Midbrain (tissue), 1 donor: ENCODE measurements at regions not wholly inside any gene's neighbourhood (a gene's known extent, or its start where the extent isn't known, plus 50 kb on each side); places are given as distances from the start of the nearest gene placed in this dataset.
"Not testable (repeated sequence)": the region's sequence is repeated elsewhere in the genome, so short reads cannot be mapped to it uniquely, and the experiment has no call there.

Experiments used
- DNase-seq: peaks from one replicate; lab custom pipeline; 2025; lab: John Stamatoyannopoulos, UW

DNA sequence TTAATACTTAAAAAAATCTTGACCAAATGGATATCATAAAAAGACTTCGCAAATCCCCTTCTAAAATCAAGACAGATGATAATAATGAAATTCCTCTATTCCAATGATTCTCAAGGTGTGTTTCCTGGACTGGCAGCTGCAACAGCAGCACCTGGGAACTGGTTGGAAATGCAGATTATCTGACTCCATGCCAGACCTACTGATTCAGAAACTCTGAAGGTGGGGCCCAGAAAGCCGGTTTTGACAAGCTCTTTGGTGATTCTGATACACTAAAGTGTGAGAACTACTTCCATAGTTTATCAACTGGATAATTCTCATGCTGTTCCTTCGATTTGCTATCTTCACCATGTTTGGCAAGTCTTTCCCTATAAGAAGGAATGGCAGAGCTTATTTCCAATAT, 252.1 kb downstream of the COL12A1 start:
- no peak for DNase-seq

DNA sequence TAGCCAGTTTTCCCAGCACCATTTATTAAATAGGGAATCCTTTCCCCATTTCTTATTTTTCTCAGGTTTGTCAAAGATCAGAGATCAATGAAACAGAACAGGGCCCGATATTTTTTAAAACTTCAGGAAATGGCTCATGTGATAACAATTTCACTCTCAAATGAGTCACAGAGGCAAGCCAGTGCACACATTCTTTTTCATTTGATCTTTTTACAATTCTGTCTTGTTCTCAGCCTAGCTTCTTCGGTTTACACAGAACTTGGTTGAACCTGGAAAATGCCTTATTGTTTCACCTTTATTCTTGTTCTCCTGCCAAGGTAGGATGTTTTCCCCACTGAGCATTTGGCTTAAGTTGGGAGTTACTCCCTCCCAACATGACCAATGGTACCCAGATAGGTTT, 258.9 kb downstream of the COL12A1 start:
- no peak for DNase-seq

DNA sequence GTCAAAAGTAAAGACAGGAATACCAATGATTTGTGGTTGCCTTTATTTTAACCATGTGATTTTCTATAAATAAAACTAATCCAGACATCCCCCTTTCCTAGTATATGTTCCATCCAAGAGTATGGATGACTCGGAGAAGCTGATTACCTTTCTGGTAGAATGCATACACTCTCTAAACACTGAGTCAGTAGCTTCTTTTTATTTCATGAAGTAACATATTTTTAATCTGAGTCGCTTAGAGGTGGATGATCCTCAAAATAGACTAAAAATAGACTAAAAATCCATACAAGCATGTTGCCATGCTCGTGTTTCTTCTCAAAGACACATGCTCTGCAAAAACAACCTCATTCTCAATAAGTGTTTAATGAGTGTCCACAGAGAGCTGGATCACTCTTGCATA, 263.7 kb downstream of the COL12A1 start:
- DNase-seq = no peak

DNA sequence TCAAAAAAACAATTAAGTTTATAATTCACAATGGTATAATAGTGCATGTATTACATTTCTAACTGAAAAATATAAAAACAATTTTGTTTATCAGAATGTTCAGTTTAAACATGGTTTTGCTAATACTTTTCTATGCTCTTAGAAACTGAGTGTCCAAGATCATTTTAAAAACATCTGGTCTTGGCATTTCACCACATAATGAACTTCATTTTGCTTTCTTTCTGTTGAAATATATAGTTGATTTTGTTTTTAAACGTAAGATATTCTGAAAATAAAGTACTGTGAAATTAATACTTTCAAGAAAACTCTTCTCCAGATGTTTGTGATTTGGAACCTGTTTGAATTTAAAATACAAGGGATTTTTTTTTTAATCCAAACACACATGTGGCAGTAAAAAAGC, 264.4 kb downstream of the COL12A1 start:
- no peak for DNase-seq

DNA sequence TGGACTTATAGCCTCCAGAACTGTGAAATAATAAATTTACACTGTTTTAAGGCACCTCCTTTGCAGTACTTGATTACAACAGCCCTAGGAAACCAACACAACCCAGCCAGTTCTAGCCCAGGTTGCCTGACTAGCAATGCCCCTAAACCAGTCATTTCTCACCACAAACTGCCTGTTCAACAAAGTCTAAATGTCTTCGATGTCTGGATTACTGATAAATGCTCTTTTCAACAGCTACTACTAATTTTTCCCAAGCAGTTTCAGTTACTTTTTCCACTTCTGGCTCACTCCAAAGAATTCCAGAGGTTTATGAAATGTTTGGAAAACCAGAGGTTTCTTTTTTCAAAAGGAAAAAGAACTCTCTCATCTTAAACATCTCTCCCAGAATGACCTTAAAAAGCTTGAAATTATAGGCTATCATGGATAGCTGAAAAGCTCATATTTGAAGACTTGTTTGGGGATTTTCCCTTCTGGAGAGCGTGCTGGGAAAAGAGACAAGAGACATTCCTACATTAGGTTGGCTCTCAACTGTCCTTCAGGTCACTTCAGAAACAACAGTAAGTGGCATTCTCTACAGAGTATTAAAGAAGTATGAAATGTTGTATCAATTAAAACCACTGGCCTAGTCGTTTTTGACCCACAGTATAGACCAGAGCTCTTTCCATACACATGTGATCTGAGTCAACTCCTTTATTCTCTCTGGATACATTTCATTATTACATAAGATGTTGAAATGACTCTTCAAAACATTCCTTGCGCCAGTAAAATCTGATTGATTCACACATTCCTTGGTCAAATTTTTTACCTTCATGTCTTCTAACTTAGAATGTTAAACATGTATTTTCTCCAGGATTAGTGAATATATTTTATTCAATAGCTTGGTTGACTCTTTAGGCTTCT, 265.9 kb downstream of the COL12A1 start:
- DNase-seq = no peak

DNA sequence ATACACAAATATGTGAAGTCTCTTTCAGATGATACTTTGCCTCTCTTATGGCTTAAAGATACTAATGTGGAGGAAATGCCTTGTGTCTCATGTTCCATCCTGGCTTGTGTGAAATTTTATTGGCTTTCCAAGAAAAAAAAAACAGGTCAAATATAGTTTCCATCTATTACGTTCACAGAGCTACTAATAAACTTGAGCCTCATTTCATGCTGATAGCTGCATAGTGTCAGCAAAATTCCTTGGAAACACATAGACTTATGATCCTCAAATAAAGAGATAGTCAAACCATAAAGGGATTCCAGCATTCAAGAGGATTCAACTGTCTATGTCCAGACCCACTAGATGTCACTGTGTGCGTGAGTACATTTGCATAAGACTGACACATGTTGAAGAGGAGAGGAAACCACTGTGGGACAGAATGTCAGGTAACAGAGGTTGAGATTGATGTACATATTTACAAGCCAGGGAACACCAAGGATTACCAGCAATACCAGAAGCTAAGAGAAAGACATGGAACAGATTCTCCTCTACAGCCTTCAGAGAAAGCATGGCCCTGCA, 266.6 kb downstream of the COL12A1 start:
- no peak for DNase-seq

DNA sequence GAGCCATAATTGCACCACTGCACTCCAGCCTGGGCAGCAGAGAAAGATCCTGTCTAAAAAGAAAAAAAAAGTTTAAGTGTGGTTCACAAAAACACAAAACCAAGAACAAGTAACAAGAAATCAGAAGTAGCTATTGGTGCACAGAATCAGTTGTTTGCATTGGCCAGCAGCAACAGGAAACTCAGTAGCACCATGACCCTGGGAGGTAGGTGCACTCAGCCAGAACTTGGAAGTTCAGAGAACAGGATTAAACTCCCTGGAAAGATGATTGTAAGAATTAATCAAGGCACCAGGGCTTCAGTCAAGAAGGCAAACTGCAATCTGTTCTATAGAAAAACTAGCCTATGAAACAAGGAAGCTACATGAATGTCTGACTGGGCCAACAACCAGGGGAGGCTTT, 267.9 kb downstream of the COL12A1 start:
- no peak for DNase-seq

DNA sequence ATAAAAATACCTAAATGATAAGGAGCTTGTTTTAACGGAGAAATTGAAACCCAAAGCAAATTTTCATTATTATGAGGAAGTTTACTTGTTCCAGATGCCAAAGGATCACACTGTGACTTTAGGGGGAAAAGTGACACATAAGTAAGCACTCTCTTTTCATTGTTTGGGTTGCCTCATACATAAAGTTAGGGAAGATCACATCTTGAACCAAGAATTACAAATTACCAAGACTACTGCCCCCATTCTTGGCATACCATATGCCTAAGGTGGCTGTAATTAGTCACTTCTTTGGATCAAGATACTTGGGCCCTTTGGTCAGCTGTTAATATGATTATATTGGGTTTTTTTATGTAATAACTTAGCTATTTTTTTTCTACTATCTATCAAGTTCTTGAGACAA, 269.0 kb downstream of the COL12A1 start:
- DNase-seq = no peak

DNA sequence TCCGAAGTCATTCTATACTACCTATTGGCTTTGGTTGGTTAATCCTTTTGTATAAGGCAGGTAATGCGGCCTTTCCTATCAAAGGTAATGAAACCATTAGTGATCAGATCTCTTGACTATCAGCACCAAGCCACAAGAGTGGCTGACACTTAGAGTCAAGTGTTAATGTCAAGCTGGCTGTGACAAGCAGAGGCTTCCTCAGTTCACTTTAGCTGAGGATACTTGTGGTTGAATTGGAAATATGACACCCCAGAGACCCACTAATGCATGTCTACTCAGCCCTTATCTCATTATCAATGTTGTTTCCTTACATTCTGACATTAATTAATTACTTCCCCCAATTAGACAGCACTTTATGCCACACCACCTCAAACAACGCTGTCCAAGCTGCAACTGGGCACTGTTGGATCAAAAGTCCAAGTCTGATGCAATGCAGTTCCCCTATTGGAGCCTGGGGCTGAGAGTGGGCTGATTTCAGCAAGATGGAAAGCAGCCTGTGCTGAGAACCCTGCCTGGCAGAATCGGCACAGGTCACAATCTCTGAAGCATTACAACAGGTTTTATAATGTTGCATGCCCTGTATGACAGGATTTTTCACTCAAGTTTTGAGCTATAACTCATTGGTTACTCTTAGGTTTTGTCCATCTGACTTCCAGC, 273.5 kb downstream of the COL12A1 start:
- no peak for DNase-seq

DNA sequence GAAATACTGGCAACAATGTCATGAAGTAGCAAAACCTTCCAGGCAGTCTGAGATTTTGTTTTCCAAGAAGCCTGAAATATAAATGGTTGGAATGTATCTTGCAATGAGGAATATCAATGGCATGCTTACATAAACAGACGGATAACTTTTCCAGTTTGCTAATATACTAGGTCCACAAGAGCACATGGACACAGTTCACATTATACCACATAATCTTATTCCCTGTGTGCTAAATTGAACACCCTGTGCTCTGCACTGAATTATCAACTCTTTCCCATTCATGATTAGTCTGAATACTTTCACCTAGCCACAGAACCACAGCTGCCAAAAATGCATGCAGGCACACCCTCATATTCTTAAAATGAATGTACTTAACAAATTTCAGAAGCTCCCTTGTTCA, 274.3 kb downstream of the COL12A1 start:
- DNase-seq = no peak

DNA sequence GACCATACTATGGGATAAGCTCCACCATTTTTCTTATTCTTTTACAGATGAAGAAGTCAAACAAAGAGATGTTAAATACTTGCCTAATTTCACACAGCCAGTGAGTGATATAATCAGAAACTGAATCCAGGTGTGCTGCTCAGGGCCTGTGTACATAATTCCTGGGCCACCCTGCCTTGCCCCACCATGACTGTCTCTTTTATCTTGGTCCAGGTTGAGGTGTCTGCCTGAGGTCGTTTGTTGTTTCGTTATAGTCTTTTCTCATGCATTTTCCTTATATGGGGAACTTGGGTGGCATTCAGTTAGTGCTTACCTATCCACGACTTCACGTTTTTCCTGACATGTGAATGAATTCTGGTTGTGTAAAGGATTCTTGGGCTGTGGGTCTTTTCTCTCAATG, 277.6 kb downstream of the COL12A1 start:
- DNase-seq = no peak

DNA sequence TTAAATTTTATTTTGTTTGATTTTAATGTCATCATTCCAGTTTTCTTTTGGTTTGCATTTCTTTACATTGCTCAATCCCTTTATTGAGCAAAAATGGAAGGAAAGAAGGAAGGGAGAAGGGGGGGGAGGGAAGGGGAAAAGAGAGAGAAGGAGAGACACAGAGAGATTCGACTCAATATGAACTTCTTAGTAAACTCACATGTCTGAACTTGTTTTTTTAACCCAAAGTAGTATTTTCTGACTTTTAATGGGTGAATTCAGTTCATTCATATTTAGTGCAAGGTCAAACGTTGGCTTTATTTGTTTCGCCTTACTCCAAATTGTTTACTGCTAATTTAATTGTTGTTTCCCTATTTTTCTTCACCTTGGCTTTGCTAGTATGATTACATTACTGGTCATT, 278.6 kb downstream of the COL12A1 start:
- DNase-seq = no peak

DNA sequence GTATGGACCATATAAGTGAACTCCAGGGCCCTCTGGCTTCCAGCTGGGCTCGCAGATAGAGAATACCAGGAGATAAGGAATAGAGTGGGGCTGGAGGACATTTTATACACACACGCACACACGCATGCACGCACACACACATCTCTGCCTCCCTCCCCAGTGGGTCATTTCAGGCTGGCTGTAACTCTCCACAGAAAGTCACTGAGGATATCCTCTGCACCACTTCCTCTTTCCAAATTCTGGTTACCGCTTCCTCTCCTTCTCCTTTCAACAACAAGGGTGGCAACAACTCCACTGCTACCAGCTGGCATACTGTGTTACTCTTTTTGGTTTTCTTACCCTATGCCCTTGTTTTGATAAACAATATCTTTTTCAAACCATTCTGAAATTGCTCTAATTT, 280.2 kb downstream of the COL12A1 start:
- no peak for DNase-seq

DNA sequence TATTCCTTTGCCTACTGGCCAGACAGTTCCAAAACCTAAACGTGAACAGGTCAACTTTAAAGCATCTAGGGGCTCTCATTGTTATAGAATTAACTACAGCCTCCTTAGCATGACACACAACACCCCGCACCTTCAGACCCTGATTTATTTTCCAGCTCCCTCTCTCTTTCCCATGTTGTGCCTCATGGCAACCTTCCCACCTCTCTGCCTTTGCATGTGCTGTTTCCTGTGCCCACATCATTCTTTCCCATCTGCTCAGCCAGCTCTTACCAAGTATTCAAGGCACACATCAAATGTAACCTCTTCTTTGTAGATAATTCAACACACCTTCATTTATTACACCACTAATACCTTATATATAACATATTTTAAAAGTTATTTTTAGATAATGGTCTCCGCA, 291.0 kb downstream of the COL12A1 start:
- no peak for DNase-seq

DNA sequence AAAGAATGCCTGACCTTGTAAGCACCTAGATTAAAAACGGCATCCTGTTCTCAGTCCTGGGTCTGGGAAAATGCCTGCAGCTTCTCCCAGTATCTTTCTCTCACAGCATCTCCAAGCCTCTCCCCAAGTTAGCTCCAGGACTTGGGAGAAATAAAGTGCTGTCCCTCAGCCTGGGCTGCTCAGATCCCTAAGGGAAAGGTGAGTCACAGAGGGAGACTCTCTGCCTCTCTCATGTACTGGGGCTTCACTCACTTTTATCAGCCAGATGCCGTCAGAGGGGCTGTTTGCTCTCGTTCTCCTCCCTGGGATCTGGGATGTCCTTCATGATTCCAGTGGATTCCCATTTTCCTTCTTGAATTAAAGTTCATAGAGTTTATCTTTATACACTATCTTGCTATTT, 293.6 kb downstream of the COL12A1 start:
- no peak for DNase-seq

DNA sequence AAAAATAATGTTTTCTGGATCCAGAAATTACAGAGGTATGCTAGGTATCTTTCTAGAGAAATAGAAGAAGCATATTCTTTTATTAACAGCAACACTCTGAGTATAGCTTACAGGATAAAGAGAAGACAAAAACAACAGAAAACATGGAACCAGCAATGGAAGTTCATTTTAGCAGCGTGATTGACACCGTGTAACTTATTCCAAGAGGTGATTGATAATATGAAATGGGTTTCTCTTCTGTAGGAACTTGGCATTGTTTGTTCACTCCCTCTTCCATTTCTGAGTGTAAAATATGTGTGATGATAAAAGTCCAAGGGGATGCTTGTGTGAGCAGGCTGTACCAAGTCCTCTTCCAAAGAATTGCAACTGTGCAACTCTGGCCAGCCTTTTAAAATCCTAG, 303.0 kb downstream of the COL12A1 start:
- DNase-seq = no peak

DNA sequence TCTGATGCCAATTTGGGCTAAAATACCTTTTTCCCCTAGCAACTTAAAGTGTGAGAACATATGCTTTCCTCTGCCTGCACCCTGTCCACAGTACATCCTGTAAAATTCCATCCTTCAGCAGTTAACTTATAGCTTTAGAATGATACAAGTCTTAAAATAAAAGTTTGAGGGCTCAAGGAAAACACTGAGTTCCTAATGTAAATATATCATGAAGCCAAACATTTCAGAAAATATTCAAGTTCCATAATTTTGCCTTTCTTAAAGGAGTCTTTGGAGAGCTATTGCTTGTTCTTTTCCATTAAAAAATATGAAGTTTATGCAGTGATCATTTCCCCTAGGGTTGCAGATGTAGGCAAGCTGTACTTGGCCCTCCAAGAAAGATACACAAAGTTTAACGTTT, 303.8 kb downstream of the COL12A1 start:
- no peak for DNase-seq

DNA sequence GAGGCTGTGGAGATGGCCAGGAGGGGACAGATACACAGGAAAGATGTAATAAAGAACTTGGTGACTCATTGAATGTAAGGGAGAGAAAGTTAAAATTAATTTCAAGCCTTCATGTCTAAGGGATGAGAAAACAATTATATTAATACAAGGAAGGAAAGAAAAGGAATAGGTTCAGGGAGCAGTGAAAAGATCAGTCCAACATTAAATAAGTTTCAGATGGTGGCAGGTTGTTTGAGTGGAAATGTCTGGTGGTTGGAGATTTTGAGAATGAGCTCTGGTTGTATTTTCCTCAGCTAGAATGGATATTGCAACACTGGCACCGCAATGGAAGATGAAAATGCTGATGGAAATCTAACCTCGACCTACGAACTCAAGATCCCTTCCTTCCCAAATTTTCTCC, 304.3 kb downstream of the COL12A1 start:
- DNase-seq = no peak

DNA sequence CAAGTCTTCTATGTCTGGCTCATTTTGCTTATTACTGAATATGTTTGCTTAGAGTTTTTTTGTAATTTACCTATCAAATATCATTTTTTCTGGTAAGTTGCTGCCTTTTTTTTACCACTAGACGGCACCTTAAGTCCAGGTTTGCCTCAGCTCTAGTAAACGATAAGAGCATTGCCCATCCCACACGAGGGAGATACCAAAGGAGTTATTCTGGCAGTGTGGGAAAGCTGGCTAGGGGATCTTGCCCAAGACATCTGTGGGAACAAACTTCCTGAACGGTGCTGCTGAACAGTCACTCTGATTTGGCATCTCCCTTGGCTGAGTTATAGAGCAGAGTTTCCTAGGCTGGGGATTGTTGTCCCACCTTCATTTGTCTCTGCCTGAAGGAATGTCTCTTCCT, 306.4 kb downstream of the COL12A1 start:
- no peak for DNase-seq

DNA sequence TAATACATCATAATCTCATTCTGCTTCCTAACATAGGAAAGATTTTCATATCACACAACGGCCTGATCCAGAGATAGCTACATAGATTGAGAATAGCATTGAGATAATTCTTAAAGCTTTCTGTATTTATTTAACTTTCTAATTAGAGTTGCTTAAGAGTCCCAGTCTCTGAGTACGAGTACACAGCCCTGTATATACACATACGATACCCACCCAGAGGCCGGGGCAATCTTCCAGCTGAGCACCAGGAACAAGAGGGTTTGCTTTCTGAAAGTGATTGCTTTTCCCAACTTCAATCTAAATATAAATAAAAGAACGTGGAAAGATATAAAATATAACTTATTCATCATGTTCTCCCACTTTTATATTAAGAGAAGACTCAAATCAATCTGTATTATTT, 313.8 kb downstream of the COL12A1 start:
- no peak for DNase-seq

DNA sequence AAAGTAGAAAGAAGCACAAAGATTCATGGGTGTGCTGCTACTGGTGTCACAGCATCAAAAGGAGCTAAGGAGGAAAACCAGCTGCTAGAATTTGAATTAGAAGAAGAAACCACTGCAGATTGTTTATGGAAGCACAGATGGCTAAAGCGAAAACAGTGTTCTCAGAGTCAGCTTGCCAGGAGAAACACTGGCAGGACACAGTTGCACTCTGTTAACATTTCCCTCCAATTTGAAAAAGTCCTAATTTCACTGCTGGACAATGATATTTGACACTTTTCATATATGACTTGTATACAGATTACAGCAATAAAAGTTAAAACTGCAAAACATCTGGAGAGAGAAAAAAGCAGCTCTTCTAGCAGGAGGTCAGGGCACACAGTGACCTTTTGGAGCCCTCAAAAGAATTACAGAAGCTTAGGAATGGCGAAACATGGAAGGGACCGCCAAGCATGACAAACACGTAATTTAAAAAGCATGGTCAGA, 314.5 kb downstream of the COL12A1 start:
- no peak for DNase-seq

DNA sequence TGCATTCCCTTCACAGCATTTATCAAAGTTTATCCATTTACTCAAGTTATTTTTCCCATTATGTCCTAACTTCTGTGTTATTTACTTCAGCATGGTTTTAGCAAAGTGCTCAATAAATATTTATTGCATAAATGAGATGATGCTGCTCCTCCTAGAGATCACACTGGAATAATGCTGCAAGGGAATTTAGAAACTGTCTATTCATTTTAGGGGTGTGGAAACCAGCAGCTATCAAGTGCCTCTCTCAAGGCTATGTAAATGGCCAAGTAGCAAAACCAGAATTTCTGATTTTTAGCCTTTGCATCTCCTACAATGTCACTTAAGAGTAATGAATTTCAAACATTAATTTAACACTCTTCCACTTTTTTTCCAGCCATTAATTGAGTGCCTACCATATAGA, 316.2 kb downstream of the COL12A1 start:
- DNase-seq = no peak

DNA sequence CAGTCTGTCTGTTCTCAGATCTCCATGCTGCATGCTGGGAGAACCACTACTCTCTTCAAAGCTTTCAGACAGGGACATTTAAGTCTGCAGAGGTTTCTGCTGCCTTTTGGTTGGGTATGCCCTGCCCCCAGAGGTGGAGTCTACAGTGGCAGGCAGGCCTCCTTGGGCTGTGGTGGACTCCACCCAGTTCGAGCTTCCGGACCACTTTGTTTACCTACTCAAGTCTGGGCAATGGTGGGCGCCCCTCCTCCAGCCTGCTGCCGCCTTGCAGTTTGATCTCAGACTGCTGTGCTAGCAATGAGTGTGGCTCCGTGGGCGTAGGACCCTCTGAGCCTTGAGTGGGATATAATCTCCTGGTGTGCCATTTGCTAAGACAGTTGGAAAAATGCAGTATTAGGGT, 317.1 kb downstream of the COL12A1 start:
- DNase-seq = not testable (repeated sequence)
